A549 (cell line): ENCODE measurements at regions not wholly inside any gene's neighbourhood (a gene's known extent, or its start where the extent isn't known, plus 50 kb on each side); places are given as distances from the start of the nearest gene placed in this dataset.

Experiments
- BCL3 ChIP-seq: fragments of >200 bp; sonication (Bioruptor Twin); formaldehyde crosslinking; IDR thresholded peaks from 3 replicates; pipeline ENCODE4 v1.6.1; 2016
- CTCF ChIP-seq: fragments of >200 bp; sonication (Bioruptor Twin); formaldehyde crosslinking; IDR thresholded peaks from 3 replicates; pipeline ENCODE4 v1.5.1; 2016
- ELK1 ChIP-seq: fragments of 150-350 bp; IDR thresholded peaks from 2 replicates; pipeline ENCODE4 v1.6.1; 2014; ENCODE audit warnings: low read depth, mild to moderate bottlenecking, low read length
- GATA3 ChIP-seq: IDR thresholded peaks from 2 replicates; pipeline ENCODE4 v1.6.1; 2012; ENCODE audit warnings: borderline replicate concordance
- HMGXB4 ChIP-seq: fragments of 250-450 bp; sonication (Bioruptor Pico); IDR thresholded peaks from 2 replicates; pipeline ENCODE4 v1.5.0; 2021; ENCODE audit warnings: mild to moderate bottlenecking, moderate library complexity, borderline replicate concordance
- HOXA7 ChIP-seq: fragments of 250-450 bp; sonication (Bioruptor Pico); IDR thresholded peaks from 2 replicates; pipeline ENCODE4 v1.5.0; 2020; ENCODE audit warnings: mild to moderate bottlenecking, moderate library complexity
- MAX ChIP-seq: IDR thresholded peaks from 2 replicates; pipeline ENCODE4 v1.6.1; 2012
- POLR2A ChIP-seq: IDR thresholded peaks from 2 replicates; pipeline ENCODE4 v1.6.1; 2012; ENCODE audit warnings: mild to moderate bottlenecking, low read length
- RAD21 ChIP-seq, 2 experiments: fragments of >200 bp in 1 of 2; sonication (Bioruptor Twin) in 1 of 2; formaldehyde crosslinking in 1 of 2; IDR thresholded peaks in 1 of 2; conservative IDR thresholded peaks in 1 of 2; 2 replicates in 1 of 2; 3 replicates in 1 of 2; pipeline ENCODE4 v1.6.1; 2012 to 2018; ENCODE audit warnings: inconsistent platforms in 1 of 2
- RFX5 ChIP-seq: fragments of 450-650 bp; IDR thresholded peaks from 2 replicates; pipeline ENCODE4 v1.7.1; 2014; ENCODE audit warnings: antibody characterized with exemption, mild to moderate bottlenecking, moderate library complexity
- SMC3 ChIP-seq: fragments of >200 bp; sonication (Bioruptor Twin); formaldehyde crosslinking; IDR thresholded peaks from 3 replicates; pipeline ENCODE4 v1.6.1; 2018; ENCODE audit warnings: inconsistent platforms
- USF2 ChIP-seq: fragments of 450-650 bp; IDR thresholded peaks from 2 replicates; pipeline ENCODE4 v1.6.1; 2014; ENCODE audit warnings: antibody characterized with exemption
- ZC3H11A ChIP-seq: fragments of 450-650 bp; IDR thresholded peaks from 2 replicates; pipeline ENCODE4 v1.6.1; 2014; ENCODE audit warnings: antibody characterized with exemption, mild to moderate bottlenecking

GRCh38 chr12:41635626-41636364 is 447.7 kb downstream of the PDZRN4 start:
- TF ChIP-seq BCL3 (no peak), HMGXB4 (no peak), RFX5 (no peak), RAD21 (conservative IDR thresholded peaks at IDR 0.05 in 1 of 2, IDR thresholded peaks at IDR 0.05 in 1 of 2) (no peak), MAX (no peak), CTCF (no peak), USF2 (no peak), POLR2A (no peak), ELK1 (no peak), ZC3H11A (no peak), HOXA7 (CRISPR knock-in tag) (no peak), SMC3 (no peak), GATA3 (no peak)
